Panc1 (cell line): ENCODE measurements at regions not wholly inside any gene's neighbourhood (a gene's known extent, or its start where the extent isn't known, plus 50 kb on each side); places are given as distances from the start of the nearest gene placed in this dataset.

Experiments
- ATAC-seq: fragments of 200-7000 bp; cut with Tn5 transposase; 2 replicates; pipeline ENCODE4 v1.9.1; 2020; ENCODE audit warnings: mild to moderate bottlenecking, moderate library complexity
- BruUV-seq: library from RNA; stranded (reverse); fragments of 400-500 nt; replicated peaks from 2 replicates; lab custom pipeline; 2021; lab: Mats Ljungman, UMichigan
- CTCF ChIA-PET: fragments of 300-600 bp; sonication (Branson Sonifier 250); formaldehyde crosslinking; loops from one replicate; lab custom pipeline; 2022; ENCODE audit warnings: antibody characterized with exemption; lab: Charles Lee
- POLR2A ChIA-PET: fragments of 300-600 bp; sonication (Branson Sonifier 250); formaldehyde crosslinking; loops from one replicate; lab custom pipeline; 2022; ENCODE audit warnings: antibody characterized with exemption; lab: Charles Lee
- DNase-seq: peaks from one replicate; pipeline ENCODE4 v3.0.0-alpha.2; 2010; ENCODE audit warnings: low read depth, low spot score
- H3K27ac ChIP-seq: 2 replicates; pipeline ENCODE4 v1.5.1; 2011; ENCODE audit warnings: mild to moderate bottlenecking, low read length, inconsistent platforms
- H3K27me3 ChIP-seq: fragments of 200-500 bp; sonication (Bioruptor generic); 2 replicates; pipeline ENCODE4 v1.6.0; 2014; ENCODE audit warnings: low read length, inconsistent platforms; ENCODE audit not compliant: control insufficient read depth, insufficient read depth
- H3K36me3 ChIP-seq: fragments of 200-500 bp; sonication (Bioruptor generic); 2 replicates; pipeline ENCODE4 v1.5.1; 2014; ENCODE audit warnings: inconsistent platforms, mild to moderate bottlenecking, low read length, moderate library complexity; ENCODE audit not compliant: control insufficient read depth, insufficient read depth
- H3K4me1 ChIP-seq: 2 replicates; pipeline ENCODE4 v1.5.1; 2011; ENCODE audit warnings: inconsistent platforms, mild to moderate bottlenecking, low read length, moderate library complexity; ENCODE audit not compliant: control insufficient read depth, insufficient read depth
- H3K4me3 ChIP-seq, 2 experiments: 2 replicates each; pipeline ENCODE4 v1.5.1; 2011 to 2012; ENCODE audit warnings: low read depth in 2 of 2, low read length in 2 of 2, mild to moderate bottlenecking in 2 of 2, inconsistent platforms in 1 of 2, moderate library complexity in 1 of 2
- H3K9me3 ChIP-seq: fragments of 200-500 bp; sonication (Bioruptor generic); 2 replicates; pipeline ENCODE4 v1.5.1; 2014; ENCODE audit warnings: low read depth, mild to moderate bottlenecking, inconsistent platforms, low read length, moderate library complexity; ENCODE audit not compliant: control insufficient read depth, insufficient read depth
- POLR2AphosphoS5 ChIP-seq: IDR thresholded peaks from 2 replicates; pipeline ENCODE4 v1.6.1; 2012; ENCODE audit warnings: mild to moderate bottlenecking, low read depth, low read length, moderate library complexity
- REST ChIP-seq, 2 experiments: IDR thresholded peaks; 2 replicates each; pipeline ENCODE4 v1.6.1; 2011 to 2012; ENCODE audit warnings: low read depth in 2 of 2, control low read depth in 1 of 2, low read length in 1 of 2, mild to moderate bottlenecking in 1 of 2, moderate library complexity in 1 of 2; ENCODE audit not compliant: insufficient read depth in 1 of 2
- SIN3A ChIP-seq: IDR thresholded peaks from 2 replicates; pipeline ENCODE4 v1.6.1; 2012; ENCODE audit warnings: low read depth, mild to moderate bottlenecking, low read length, moderate library complexity, borderline replicate concordance; ENCODE audit not compliant: insufficient read depth
- TCF7L2 ChIP-seq: IDR thresholded peaks from 2 replicates; pipeline ENCODE4 v1.6.1; 2011; ENCODE audit warnings: mild to moderate bottlenecking, low read depth, low read length, inconsistent platforms
- in situ Hi-C: cut with HindIII; loops from 2 replicates; pipeline ENCODE4 v1.10.0; 2016; ENCODE audit warnings: low sequenced_read_pairs, low pct_unique_long_range_greater_than_20kb
- intact Hi-C: fragments of 100-400 bp; cut with micrococcal nuclease; formaldehyde crosslinking; loops from one replicate; pipeline ENCODE4 v1.10.0; 2022; ENCODE audit not compliant: unreplicated experiment
- TF ChIP-seq, protein P1 (sequence below): fragments of 450-650 bp; IDR thresholded peaks from 2 replicates; pipeline ENCODE4 v1.5.1; 2017; ENCODE audit warnings: mild to moderate bottlenecking

GRCh38 chr5:100186181-100186580 is 349.0 kb upstream of the FAM174A start:
- intact Hi-C loops (no loop called here), in situ Hi-C loops (no loop called here)
- TF ChIP-seq SIN3A (no peak), REST (IDR thresholded peaks at IDR 0.05; ENCODE audit: insufficient read depth in 1 of 2, low read depth in 2 of 2, low read length in 1 of 2) (no peak), POLR2AphosphoS5 (no peak), TCF7L2 (no peak)
- TF ChIP-seq, protein P1, sequence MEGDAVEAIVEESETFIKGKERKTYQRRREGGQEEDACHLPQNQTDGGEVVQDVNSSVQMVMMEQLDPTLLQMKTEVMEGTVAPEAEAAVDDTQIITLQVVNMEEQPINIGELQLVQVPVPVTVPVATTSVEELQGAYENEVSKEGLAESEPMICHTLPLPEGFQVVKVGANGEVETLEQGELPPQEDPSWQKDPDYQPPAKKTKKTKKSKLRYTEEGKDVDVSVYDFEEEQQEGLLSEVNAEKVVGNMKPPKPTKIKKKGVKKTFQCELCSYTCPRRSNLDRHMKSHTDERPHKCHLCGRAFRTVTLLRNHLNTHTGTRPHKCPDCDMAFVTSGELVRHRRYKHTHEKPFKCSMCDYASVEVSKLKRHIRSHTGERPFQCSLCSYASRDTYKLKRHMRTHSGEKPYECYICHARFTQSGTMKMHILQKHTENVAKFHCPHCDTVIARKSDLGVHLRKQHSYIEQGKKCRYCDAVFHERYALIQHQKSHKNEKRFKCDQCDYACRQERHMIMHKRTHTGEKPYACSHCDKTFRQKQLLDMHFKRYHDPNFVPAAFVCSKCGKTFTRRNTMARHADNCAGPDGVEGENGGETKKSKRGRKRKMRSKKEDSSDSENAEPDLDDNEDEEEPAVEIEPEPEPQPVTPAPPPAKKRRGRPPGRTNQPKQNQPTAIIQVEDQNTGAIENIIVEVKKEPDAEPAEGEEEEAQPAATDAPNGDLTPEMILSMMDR, result no peak
- Histone ChIP-seq H3K4me3 (no peak overlapping the region), H3K4me1 (no peaks in the 10 kb centered on the region), H3K9me3 (no peaks in the 10 kb centered on the region; the same call in 1 of the 2 replicates), H3K27me3 (no peaks in the 10 kb centered on the region), H3K36me3 (no peaks in the 10 kb centered on the region), H3K27ac (no peak overlapping the region)
- DNase-seq (no peak), ATAC-seq (no peak)
- POLR2A ChIA-PET, result no interaction called here
- no TSS peak for BruUV-seq
- CTCF ChIA-PET, result no interaction called here

GRCh38 chr5:100182402-100182801 is 352.8 kb upstream of the FAM174A start:
- Histone ChIP-seq H3K4me3 (no peak overlapping the region), H3K27ac (no peak overlapping the region), H3K9me3 (no peaks in the 10 kb centered on the region; the same call in 1 of the 2 replicates), H3K36me3 (no peaks in the 10 kb centered on the region), H3K27me3 (no peaks in the 10 kb centered on the region), H3K4me1 (no peaks in the 10 kb centered on the region)
- CTCF ChIA-PET, result no interaction called here
- no TSS peak for BruUV-seq
- no peak for TF ChIP-seq POLR2AphosphoS5
- no peak for TF ChIP-seq TCF7L2
- TF ChIP-seq, protein P1, result no peak
- no peak for TF ChIP-seq SIN3A
- no peak for TF ChIP-seq REST (IDR thresholded peaks at IDR 0.05; ENCODE audit: insufficient read depth in 1 of 2, low read depth in 2 of 2, low read length in 1 of 2)
- intact Hi-C loops (no loop called here), in situ Hi-C loops (no loop called here)
- DNase-seq (no peak), ATAC-seq (no peak)
- POLR2A ChIA-PET, result no interaction called here
